ENCODE measurements at regions not wholly inside any gene's neighbourhood (a gene's known extent, or its start where the extent isn't known, plus 50 kb on each side); places are given as distances from the start of the nearest gene placed in this dataset.

- TF ChIP-seq, protein P1, sequence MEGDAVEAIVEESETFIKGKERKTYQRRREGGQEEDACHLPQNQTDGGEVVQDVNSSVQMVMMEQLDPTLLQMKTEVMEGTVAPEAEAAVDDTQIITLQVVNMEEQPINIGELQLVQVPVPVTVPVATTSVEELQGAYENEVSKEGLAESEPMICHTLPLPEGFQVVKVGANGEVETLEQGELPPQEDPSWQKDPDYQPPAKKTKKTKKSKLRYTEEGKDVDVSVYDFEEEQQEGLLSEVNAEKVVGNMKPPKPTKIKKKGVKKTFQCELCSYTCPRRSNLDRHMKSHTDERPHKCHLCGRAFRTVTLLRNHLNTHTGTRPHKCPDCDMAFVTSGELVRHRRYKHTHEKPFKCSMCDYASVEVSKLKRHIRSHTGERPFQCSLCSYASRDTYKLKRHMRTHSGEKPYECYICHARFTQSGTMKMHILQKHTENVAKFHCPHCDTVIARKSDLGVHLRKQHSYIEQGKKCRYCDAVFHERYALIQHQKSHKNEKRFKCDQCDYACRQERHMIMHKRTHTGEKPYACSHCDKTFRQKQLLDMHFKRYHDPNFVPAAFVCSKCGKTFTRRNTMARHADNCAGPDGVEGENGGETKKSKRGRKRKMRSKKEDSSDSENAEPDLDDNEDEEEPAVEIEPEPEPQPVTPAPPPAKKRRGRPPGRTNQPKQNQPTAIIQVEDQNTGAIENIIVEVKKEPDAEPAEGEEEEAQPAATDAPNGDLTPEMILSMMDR (IDR thresholded peaks at IDR 0.05) = no peak
- TF ChIP-seq POLR2AphosphoS5 (IDR thresholded peaks at IDR 0.05; ENCODE audit: low read depth, low read length) = no peak
Measured at GRCh38 chr11:134519390-134519750, 107.3 kb upstream of the B3GAT1 start.

Data from Panc1 (cell line).